Right hindlimb (tissue), 1 donor: ENCODE measurements at regions not wholly inside any gene's neighbourhood (a gene's known extent, or its start where the extent isn't known, plus 50 kb on each side); places are given as distances from the start of the nearest gene placed in this dataset.
"Not testable (repeated sequence)": the region's sequence is repeated elsewhere in the genome, so short reads cannot be mapped to it uniquely, and the experiment has no call there.

Experiments used
- DNase-seq: peaks from one replicate; pipeline ENCODE4 v3.0.0-alpha.2; 2018

DNA sequence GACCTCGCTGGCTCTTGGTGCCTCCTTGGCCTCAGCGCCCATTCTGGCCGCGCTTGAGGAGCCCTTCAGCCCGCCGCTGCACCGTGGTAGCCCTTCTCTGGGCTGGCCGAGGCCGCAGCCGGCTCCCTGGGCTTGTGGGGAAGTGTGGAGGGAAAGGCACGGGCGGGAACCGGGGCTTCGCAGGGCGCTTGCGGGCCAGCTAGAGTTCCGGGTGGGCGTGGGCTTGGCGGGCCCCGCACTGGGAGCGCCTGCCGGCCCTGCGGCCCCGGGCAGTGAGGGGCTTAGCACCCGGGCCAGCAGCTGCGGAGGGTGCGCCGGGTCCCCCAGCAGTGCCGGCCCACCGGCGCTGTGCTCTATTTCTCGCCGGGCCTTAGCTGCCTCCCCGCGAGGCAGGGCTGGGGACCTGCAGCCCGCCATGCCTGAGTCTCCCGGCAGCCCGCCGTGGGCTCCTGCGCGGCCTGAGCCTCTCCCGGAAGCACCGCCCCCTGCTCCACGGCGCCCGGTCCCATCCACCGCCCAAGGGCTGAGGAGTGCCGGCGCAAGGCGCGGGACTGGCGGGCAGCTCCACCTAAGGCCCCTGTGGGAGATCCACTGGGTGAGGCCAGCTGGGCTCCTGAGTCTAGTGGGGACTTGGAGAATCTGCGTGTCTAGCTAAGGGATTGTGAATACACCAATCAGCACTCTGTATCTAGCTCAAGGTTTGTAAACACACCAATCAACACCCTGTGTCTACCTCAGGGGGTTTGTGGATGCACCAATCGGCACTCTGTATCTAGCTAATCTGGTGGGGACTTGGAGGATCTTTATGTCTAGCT lies 141.1 kb downstream of the SLCO4C1 start:
- DNase-seq: not testable (repeated sequence)

DNA sequence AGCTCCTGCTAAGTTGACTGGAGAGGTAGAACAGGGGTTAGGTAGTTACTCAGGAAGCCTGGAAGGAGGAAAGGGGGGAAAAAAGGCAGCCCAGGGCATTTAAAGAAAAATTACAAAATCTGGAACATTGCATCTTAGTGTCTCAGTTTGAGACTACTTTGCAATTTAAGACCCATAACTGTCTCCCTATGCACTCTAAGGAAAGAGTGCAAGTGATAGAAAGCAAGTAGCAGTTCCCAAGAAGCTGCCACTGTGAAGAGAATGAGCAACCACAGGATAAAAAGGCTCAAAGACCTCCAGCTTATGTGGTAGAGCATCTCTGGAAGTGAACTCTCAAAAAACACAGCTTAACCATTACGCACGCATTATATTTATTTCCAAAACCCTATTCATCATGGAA lies 141.8 kb downstream of the SLCO4C1 start:
- no peak for DNase-seq

DNA sequence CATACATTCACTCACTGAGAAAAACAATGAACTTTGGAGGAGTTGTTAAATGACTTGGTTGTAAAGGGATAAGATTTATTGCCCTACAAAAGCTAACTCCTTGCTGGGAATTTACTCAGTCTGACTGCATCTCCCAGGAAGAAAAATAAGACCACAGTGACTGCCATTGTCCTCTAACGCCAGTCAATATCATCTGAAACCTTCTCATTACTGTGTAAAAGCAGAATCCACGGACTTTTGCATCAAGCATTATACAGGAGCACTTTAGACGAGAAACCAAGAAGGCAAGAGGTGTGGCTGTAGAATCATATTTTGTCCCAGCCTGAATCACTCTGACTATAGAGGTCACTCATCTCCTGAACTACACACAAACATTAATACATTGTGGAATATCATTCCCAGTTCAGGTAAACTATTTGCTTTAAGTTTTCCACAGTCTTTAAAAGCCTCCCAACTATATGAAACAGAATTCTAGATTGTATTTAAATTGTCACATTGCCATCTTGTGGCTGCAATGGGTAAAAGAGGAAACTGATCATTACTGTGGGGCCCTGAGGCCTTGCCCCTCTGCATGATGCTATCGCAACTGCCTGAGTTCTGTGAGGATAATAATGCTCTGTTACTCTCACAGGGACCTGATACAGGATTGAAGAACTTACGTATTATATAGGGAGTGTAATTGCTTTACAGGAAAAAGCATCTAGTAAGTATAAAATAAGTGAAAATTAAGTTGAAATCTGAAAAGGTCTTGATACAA lies 142.9 kb downstream of the SLCO4C1 start:
- DNase-seq: no peak

DNA sequence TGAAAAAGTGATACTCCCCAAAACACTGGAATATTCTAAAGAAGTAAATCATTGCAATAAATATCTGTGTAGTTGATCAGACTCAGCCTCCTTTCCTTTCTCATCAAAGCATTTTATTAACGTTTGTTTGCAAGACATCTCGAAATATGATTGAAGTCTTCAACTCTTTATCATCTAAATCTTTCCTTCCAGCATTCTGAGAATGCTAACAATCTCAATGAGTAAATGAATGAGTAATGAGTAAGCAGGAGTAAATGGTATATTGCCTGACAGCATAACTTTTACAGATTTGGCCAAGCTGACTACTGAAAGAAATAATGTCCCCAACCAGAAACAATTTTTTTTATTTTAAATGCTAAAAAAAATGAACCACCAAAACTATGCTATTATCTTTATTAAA lies 157.1 kb downstream of the SLCO4C1 start:
- DNase-seq: no peak

DNA sequence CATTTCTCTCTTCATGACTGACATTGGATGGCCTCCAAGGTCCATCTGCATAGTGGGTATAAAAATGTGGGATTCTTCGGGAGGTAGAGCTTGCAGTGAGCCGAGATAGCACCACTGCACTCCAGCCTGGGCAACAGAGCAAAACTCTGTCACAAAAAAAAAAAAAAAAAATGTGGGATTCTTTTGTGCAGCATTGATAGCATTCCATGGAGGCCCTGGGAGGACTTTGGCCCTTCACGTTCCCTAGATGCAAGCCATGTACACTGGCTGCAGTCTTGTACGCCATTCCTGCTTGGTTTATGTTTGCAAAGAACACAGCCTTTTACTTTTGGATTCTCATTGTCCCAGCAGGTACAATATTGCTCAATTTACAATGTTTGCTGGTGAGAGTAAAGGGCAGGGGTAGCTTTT lies 157.8 kb downstream of the SLCO4C1 start:
- no peak for DNase-seq

DNA sequence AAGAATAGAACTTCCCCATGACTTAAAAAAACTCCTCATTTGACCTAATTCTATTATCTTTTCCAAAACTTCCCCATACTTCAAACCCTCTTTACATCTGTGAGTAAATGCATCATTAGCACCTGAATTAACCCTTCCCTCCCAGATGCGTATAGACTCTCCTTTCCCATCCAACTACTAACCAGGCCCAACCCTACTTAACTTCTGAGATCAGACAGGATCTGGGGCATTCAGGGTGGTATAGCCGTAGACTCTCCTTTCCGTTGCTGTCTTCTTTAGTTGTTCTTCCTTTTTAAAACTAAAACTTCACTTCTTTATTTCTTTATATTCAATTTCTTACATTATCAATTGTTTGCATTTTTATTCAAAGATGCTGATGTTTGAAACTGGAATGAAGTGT lies 165.2 kb downstream of the SLCO4C1 start:
- no peak for DNase-seq

DNA sequence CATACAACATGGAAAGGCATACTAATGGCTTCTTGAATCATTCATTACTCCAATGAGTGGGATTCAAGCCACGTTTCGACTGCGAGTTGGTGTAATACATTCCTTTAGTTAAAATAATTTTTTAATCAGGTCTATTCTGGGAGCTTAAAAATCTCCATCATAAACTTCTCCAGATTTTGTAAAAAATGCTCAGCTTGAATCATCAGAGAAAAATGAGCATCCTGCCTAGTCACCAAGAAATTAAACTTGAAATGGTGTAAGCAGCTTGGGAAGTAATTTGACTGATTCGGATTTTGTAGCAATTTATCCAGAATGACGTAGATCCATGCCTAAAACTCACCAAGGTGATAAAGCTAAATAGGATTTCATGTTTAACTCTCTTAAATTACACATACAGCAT lies 165.7 kb downstream of the SLCO4C1 start:
- no peak for DNase-seq

DNA sequence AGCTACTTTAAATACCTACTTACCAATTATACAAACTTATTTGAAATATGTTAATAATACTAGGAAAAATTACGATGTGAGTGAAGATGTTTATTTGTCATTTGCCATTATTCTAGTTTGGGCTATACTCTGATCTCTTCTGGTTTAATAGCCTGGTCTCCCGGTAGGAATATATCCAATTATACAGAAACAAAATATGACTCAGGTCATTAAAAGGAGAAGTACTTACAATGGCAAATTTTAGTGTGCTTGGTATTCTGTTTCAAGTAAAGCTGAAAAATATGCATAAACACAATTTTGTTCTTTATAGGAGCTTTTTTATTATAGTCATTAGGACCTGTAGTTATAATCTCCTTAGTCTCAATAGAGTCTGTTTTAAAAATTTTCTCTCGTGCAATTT lies 176.8 kb downstream of the SLCO4C1 start:
- DNase-seq: no peak

DNA sequence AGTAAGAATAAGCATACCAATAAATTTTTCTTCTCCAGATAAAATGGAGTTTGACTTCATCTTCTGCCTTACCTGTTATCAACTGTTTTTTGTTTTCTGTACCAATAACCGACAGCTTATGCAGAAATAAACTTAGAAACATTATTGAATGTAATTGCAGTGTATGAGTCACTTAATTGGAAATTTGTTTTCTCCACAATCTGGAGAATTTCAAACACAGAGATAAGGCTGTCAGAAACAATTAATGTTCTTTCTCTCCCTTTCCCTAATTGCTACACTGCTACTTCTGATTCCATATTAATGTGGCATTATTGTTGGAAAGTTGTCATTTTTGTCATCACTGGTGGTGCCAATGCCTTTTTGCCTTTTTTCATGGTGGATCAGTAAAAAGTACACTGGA lies 180.3 kb downstream of the SLCO4C1 start:
- no peak for DNase-seq

DNA sequence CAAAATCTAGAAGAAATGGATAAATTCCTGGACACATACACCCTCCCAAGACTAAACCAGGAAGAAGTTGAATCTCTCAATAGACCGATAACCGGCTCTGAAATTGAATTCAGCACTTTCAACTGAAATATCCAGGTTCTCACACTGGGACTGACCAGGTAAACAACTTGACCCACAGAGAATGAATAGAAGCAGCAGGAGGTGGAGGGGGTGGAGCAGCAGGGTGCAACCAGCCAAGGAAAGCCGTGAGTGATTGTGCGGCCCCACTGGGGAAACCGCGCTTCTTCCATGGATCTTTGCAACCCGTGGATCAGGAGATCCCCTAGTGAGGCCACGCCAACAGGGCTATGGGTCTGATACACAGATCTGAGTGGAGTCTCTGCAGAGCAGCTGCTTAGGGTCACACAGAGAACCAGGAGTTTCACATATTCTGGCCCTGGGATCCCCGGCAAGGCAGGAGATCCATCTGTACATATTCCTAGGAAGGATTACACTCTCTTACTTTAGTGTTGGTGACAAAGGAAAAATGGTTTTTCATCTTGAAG lies 181.5 kb downstream of the SLCO4C1 start:
- no peak for DNase-seq

DNA sequence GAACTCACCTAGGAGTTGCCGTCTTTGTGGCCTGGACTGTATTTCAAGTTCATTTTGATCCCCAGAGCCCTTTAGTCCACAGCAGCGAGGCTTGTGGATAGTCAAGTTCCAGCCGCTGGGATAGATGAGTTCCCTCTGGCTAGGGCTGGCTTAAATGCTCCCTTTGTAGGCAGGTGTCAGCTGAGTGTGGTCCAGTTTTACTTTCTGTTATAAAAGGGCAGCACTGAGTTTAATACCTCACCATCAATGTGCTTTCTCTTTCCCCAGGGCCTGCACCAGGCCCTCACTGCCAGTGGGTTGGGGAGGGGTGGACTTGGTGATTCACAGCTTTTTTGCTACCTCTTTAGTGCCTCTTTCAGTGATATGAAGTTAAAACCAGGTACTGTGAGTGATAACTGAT lies 188.2 kb downstream of the SLCO4C1 start:
- DNase-seq: no peak

DNA sequence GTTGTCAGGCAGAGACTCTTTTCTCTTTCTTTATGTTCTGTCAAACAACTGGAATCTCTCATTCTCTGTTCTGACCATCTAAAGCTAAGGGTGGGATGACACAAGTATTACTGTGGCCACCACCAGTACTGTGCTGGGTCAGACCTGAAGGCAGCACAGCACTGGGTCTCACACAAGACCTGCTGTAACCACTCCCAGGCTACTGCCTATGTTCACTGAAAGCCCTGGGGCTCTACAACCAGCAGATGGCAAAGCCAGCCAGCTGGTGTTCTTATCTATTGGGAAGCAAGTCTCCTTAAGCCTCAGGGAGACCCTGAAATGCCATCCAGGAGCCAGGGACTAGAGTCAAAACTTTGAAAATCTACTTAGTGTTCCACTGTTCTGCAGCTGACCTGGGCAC lies 189.5 kb downstream of the SLCO4C1 start:
- no peak for DNase-seq

DNA sequence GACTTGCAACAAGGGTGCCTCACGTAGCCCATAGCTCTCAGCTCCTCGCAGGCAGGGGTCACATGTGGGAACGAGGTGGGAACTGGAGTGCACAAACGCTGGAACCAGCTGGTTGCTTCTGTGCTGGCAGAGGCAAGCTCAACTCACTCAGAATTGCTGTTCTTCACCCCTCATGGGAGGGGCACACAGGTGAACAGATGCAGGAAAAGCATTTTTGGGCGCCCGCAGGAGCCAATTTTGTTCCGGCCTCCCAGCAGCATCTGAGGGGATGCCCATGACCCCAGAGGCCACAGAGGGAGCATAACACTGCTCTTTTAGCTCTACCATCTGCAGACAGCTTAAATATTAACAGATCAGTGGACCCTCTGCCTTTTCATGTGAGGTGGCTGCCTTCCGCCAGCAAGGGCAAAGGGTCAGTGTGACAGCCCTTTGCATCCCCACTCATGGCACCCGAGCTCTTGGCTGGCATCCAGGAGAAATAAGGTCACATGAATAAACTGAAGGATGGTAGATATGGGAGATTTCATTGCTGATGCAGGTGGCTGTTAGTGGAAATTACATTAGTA lies 196.2 kb downstream of the SLCO4C1 start:
- no peak for DNase-seq

DNA sequence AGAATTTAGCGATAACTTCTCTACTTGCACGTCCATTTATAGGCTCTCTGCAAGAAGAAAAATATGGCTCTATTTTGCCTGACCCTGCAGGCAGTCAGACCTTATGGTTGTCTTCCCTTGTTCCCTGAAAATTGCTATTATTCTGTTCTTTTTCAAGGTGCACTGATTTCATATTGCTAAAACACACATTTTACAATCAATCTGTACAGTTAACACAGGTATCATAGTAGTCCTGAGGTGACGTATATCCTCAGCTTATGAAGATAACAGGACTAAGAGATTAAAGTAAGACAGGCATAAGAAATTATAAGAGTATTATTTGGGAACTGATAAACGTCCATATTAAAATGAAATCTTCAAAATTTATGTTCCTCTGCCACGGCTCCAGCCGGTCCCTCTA lies 197.0 kb downstream of the SLCO4C1 start:
- not testable (repeated sequence) for DNase-seq

DNA sequence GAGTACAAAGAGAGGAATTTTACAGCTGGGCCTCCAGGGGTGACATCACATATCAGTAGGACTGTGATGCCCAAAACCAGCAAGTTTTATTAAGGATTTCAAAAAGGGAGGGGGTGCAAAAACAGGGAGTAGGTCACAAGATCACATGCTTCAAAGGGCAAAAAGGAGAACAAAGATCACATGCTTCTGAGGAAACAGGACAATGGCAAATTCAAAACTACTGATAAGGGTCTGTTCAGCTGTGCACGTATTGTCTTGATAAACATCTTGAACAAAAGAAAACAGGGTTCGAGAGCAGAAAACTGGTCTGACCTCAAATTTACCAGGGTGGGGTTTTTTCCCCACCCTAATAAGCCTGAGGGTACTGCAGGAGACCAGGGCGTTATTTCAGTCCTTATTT lies 197.5 kb downstream of the SLCO4C1 start:
- not testable (repeated sequence) for DNase-seq

DNA sequence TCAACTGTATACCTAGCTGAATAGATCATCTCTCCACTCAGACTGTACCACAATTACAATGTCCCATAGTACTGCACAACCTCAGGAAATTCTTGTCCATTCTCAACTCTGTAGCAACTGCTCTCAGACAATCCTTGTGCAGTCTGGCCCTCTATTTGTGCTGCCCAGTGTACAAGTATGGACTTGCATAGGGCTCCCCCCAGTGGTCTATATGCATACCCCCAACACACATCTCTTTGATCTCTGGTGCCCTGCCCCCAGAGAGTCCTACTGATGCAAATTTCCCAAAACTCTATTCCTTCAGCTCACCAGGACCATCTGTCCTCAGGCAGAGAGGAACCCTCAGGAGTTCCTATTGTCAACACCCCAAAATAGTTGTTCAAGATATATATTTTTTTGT lies 205.3 kb downstream of the SLCO4C1 start:
- no peak for DNase-seq

DNA sequence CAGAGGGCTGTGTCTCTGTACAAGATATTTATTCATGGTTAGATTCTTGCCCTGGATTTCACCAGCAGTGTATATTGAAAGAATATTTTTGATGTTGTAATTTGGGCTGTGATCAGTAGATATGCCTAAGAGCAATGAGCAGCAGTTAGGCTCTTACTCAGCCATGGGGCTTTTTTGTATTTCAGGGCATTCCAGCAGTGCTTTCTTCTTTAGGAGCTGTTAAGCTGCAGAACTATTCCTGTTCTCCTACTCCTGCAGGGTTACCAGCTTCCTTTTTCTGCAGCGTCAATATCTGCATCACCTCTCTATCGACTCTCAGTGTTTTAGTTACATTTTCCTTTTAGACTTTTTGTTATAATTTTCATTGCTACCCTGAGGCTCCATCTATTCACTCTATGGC lies 206.2 kb downstream of the SLCO4C1 start:
- DNase-seq: no peak

DNA sequence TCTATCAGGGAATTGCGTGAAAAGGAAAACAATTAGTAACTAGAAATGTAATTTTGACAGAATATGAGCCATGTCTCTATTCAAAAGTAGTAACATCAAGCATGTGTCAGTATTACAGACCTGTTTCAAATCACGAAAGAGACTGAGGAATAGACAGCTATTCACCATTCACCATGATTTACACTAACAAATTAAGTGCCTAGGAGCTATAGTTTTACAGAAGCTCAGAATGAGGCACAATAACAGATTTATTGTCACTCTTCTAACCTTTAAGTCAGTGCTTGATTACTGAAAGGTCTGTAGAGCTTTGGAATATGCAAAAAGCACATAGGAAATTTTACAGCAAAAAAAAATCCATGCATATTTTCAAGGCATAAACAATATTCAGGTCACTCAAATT lies 208.2 kb downstream of the SLCO4C1 start:
- no peak for DNase-seq

DNA sequence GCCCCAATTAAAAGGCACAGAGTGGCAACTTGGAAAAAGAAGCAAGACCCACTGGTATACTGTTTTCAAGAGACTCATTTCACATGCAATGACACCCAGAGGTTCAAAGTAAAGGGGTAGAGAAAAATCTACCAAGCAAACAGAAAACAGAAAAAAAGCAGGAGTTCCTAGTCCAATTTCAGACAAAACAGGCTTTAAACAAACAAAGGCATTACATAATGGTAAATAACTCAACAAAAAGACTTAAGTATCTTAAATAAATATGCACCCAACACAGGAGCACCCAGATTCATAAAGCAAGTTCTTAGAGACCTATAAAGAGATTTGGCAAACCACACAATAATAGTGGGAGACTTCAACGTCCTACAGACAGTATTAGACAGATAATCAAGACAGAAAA lies 215.8 kb downstream of the SLCO4C1 start:
- no peak for DNase-seq

DNA sequence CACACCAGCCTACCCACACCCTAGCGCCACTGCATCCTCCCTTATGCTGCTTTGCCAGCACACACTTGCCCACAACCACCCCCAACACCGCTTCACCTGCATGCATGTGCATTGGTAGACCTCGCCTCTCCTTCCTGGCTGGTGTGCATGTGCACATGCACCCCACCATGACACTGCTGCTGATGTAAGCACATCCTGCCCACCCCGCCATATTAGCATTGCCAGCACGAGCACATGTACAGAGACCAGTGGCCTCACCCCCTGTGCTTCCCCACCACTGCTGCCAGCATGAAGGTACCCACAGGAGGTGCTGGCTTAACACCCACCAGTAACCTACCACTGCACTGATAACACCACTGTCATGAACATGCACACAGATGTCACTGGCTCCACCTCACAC lies 218.2 kb downstream of the SLCO4C1 start:
- no peak for DNase-seq

DNA sequence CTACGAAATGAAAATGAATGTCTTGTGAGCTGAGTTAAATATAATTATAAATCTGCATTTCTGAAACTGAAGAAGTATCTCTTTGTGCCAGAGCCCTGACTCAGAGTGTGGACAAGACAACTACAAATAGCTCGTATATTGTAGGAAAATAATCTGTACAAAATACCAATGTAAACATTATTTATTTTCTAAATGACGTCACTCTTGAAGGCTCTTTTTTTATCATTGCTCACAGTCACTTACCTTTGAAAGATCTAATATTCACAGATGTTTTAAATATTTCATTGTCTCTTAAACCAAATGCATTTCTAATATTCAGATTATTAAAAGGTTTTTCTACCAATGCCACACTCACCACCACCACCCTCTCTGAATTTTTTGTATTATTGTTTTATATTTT lies 226.1 kb downstream of the SLCO4C1 start:
- no peak for DNase-seq

DNA sequence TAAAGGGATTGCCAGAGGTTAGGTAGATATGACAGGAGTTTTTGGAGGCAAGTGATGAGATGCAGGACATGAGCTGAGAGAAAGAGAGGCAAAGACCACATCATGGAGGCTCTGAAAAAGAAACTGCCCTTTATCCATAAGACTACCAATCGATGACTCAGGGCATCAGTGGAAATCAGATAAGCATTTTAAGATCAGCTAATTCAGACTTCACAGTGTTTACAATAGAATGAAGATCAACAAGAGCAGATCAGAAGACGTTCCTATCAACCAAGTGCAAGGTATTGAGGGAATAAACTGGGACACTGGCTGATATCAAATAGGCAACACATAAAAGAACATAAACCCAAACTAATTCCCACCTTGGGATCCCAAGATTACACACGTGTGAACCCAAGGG lies 227.2 kb downstream of the SLCO4C1 start:
- DNase-seq: no peak

DNA sequence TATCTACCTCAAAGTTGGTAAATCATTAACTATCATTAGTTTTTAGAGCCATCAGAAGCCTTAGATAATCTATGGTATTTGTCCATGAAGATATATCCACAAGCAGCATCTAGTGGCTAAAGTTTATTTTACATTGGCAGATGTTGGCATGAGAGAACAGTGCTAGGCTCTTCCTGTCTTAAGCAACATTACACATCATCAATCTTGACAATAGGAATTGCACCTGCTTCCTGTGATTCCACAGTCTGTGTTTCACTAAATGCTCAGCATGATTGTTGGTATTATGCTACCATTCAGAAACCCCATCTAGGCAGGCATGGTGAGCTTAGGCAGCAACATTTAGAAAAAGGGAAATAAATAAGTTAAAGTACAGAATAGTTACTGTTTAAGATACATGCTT lies 246.6 kb downstream of the SLCO4C1 start:
- DNase-seq: no peak

DNA sequence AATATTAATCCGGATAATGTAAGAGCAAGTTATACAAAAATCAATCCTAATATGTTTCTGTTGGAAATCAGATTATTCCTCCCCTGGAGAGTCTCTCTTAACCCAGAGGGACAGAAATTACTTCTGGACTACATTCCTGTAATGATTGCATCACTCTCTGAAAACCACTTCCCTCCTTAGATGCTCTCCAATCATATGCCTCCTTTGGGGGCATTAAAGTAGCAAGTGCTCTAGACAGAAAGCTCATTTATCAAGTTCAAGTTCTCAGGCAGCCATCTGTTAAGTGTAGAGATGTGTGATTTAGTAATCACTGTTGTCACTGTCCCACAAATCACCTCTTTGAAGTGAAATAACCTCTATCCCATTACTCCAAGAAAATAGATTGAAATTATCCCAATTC lies 247.1 kb downstream of the SLCO4C1 start:
- DNase-seq: no peak
